ENCODE measurements at regions not wholly inside any gene's neighbourhood (a gene's known extent, or its start where the extent isn't known, plus 50 kb on each side); places are given as distances from the start of the nearest gene placed in this dataset.

DNA sequence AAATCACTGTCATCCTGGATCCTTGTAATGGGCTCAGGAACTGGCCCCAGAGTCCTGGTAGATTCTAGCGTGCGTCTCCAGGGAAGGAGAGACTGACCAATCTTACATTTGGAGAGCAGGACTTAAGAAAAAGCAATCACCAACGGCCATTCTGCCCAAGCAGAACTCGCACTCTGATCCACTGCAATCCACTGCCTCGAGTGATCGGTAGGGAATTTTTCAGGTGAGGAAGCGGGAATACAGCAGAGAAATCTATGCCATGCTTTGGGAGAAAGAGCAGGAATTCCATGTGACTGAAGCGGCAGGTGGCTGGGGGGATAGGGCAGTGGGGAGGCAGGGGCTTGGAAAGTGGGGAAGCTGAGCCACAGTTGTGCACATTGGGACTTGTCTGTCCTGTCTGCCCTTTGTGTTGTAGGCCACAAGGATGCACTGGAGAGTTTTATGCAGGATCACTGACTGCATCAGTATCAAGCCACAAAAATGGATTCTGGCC is 143.9 kb upstream of the HS3ST2 start:
- TF ChIP-seq, protein P1, sequence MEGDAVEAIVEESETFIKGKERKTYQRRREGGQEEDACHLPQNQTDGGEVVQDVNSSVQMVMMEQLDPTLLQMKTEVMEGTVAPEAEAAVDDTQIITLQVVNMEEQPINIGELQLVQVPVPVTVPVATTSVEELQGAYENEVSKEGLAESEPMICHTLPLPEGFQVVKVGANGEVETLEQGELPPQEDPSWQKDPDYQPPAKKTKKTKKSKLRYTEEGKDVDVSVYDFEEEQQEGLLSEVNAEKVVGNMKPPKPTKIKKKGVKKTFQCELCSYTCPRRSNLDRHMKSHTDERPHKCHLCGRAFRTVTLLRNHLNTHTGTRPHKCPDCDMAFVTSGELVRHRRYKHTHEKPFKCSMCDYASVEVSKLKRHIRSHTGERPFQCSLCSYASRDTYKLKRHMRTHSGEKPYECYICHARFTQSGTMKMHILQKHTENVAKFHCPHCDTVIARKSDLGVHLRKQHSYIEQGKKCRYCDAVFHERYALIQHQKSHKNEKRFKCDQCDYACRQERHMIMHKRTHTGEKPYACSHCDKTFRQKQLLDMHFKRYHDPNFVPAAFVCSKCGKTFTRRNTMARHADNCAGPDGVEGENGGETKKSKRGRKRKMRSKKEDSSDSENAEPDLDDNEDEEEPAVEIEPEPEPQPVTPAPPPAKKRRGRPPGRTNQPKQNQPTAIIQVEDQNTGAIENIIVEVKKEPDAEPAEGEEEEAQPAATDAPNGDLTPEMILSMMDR (IDR thresholded peaks at IDR 0.05; ENCODE audit: insufficient read depth, low read length, poor library complexity, severe bottlenecking) = no peak
- TF ChIP-seq EZH2phosphoT487 (conservative IDR thresholded peaks at IDR 0.05; ENCODE audit: low read length) = no peak
